GM18499 (cell line): ENCODE measurements at regions not wholly inside any gene's neighbourhood (a gene's known extent, or its start where the extent isn't known, plus 50 kb on each side); places are given as distances from the start of the nearest gene placed in this dataset.
"Not testable (repeated sequence)": the region's sequence is repeated elsewhere in the genome, so short reads cannot be mapped to it uniquely, and the experiment has no call there.

ENCODE experiments used
- ATAC-seq: cut with Tn5 transposase; IDR thresholded peaks from one replicate; pipeline ENCODE4 v1.9.1; 2021; ENCODE audit warnings: moderate number of reproducible peaks; ENCODE audit not compliant: insufficient read depth, unreplicated experiment

GRCh38 chr6:163889904-163890514 lies 475.5 kb downstream of the QKI start:
- ATAC-seq, result no peak

GRCh38 chr6:163888030-163888819 lies 473.7 kb downstream of the QKI start:
- ATAC-seq, result no peak

- ATAC-seq, result no peak
Measured at GRCh38 chr6:163886428-163886827, 471.9 kb downstream of the QKI start.

- ATAC-seq, result no peak
Measured at GRCh38 chr6:163883984-163884383, 469.5 kb downstream of the QKI start.

GRCh38 chr6:163878698-163879097 lies 464.2 kb downstream of the QKI start:
- no peak for ATAC-seq

GRCh38 chr6:163877877-163878639 lies 463.5 kb downstream of the QKI start:
- no peak for ATAC-seq

GRCh38 chr6:163876391-163876790 lies 461.9 kb downstream of the QKI start:
- no peak for ATAC-seq

GRCh38 chr6:163874784-163875183 lies 460.3 kb downstream of the QKI start:
- ATAC-seq, result no peak

GRCh38 chr6:163872335-163872734 lies 457.8 kb downstream of the QKI start:
- no peak for ATAC-seq

- no peak for ATAC-seq
Measured at GRCh38 chr6:163871616-163872015, 457.1 kb downstream of the QKI start.

GRCh38 chr6:163867518-163868292 lies 453.2 kb downstream of the QKI start:
- ATAC-seq, result no peak

GRCh38 chr6:163866192-163866591 lies 451.7 kb downstream of the QKI start:
- ATAC-seq, result no peak

- no peak for ATAC-seq
Measured at GRCh38 chr6:163863565-163863964, 449.0 kb downstream of the QKI start.

GRCh38 chr6:163862701-163863100 lies 448.2 kb downstream of the QKI start:
- ATAC-seq, result no peak

- ATAC-seq, result no peak
Measured at GRCh38 chr6:163861627-163862026, 447.1 kb downstream of the QKI start.

GRCh38 chr6:163860287-163861081 lies 446.0 kb downstream of the QKI start:
- no peak for ATAC-seq

- not testable (repeated sequence) for ATAC-seq
Measured at GRCh38 chr6:163858870-163859269, 444.4 kb downstream of the QKI start.

- ATAC-seq, result no peak
Measured at GRCh38 chr6:163857421-163857820, 442.9 kb downstream of the QKI start.

GRCh38 chr6:163850874-163851273 lies 436.4 kb downstream of the QKI start:
- no peak for ATAC-seq

- no peak for ATAC-seq
Measured at GRCh38 chr6:163844761-163845160, 430.2 kb downstream of the QKI start.
